K562 (cell line): ENCODE measurements at regions not wholly inside any gene's neighbourhood (a gene's known extent, or its start where the extent isn't known, plus 50 kb on each side); places are given as distances from the start of the nearest gene placed in this dataset.

Experiments used
- BRCA1 ChIP-seq, 2 experiments: fragments of 450-650 bp in 1 of 2; sonication (generic) in 1 of 2; formaldehyde crosslinking in 1 of 2; IDR thresholded peaks; 2 replicates each; pipeline versions ENCODE4 v1.5.0 to v1.6.1; 2017 to 2020; ENCODE audit warnings: mild to moderate bottlenecking in 1 of 2, missing genetic modification reagents in 1 of 2
- BRF1 ChIP-seq: IDR thresholded peaks from 3 replicates; pipeline ENCODE4 v1.6.1; 2011; ENCODE audit warnings: borderline replicate concordance, mild to moderate bottlenecking; ENCODE audit not compliant: insufficient read length; ENCODE audit errors: extremely low read depth
- DDX20 ChIP-seq: fragments of 450-650 bp; IDR thresholded peaks from 2 replicates; pipeline ENCODE4 v1.6.1; 2016; ENCODE audit warnings: missing genetic modification characterization, low read depth, mild to moderate bottlenecking, missing compliant biosample characterization, moderate library complexity
- FOXK1 ChIP-seq: sonication (generic); formaldehyde crosslinking; IDR thresholded peaks from 2 replicates; pipeline ENCODE4 v1.8.0; 2022; ENCODE audit warnings: missing genetic modification reagents, mild to moderate bottlenecking, borderline replicate concordance
- ZNF197 ChIP-seq: fragments of 200-800 bp; sonication (Bioruptor generic); IDR thresholded peaks from 2 replicates; pipeline ENCODE4 v1.6.1; 2016; ENCODE audit warnings: low read depth, missing genetic modification characterization, missing compliant biosample characterization
- TF ChIP-seq, protein P1 (sequence below): fragments of 450-650 bp; IDR thresholded peaks from 2 replicates; pipeline ENCODE4 v1.6.1; 2016; ENCODE audit warnings: mild to moderate bottlenecking, moderate library complexity
- TF ChIP-seq, protein P2 (sequence below): fragments of 450-650 bp; IDR thresholded peaks from 2 replicates; pipeline ENCODE4 v1.6.1; 2016; ENCODE audit warnings: low read depth
- TF ChIP-seq, protein P3 (sequence below): sonication (generic); formaldehyde crosslinking; IDR thresholded peaks from 2 replicates; pipeline ENCODE4 v1.8.0; 2022; ENCODE audit warnings: mild to moderate bottlenecking, missing genetic modification reagents

DNA sequence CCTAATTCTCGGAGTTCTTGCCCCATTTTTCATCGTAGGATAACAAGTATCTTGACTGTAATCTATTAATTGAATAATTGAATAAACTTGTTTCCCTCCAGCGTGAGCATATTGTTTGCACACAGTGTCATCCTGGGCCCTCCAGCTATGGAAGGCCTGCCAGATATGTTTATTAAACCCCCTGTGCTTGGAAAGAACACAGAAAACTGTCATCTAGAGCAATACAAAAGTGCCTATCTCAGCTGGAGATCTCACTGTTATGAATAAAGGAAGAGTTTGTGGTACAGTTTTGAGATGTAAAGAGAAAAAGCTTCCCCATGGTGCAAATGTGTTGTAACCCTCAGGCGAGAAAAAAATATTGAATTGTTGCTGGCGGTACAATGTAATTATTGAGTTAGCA, 405.9 kb downstream of the SOX2 start:
- TF ChIP-seq, protein P1, sequence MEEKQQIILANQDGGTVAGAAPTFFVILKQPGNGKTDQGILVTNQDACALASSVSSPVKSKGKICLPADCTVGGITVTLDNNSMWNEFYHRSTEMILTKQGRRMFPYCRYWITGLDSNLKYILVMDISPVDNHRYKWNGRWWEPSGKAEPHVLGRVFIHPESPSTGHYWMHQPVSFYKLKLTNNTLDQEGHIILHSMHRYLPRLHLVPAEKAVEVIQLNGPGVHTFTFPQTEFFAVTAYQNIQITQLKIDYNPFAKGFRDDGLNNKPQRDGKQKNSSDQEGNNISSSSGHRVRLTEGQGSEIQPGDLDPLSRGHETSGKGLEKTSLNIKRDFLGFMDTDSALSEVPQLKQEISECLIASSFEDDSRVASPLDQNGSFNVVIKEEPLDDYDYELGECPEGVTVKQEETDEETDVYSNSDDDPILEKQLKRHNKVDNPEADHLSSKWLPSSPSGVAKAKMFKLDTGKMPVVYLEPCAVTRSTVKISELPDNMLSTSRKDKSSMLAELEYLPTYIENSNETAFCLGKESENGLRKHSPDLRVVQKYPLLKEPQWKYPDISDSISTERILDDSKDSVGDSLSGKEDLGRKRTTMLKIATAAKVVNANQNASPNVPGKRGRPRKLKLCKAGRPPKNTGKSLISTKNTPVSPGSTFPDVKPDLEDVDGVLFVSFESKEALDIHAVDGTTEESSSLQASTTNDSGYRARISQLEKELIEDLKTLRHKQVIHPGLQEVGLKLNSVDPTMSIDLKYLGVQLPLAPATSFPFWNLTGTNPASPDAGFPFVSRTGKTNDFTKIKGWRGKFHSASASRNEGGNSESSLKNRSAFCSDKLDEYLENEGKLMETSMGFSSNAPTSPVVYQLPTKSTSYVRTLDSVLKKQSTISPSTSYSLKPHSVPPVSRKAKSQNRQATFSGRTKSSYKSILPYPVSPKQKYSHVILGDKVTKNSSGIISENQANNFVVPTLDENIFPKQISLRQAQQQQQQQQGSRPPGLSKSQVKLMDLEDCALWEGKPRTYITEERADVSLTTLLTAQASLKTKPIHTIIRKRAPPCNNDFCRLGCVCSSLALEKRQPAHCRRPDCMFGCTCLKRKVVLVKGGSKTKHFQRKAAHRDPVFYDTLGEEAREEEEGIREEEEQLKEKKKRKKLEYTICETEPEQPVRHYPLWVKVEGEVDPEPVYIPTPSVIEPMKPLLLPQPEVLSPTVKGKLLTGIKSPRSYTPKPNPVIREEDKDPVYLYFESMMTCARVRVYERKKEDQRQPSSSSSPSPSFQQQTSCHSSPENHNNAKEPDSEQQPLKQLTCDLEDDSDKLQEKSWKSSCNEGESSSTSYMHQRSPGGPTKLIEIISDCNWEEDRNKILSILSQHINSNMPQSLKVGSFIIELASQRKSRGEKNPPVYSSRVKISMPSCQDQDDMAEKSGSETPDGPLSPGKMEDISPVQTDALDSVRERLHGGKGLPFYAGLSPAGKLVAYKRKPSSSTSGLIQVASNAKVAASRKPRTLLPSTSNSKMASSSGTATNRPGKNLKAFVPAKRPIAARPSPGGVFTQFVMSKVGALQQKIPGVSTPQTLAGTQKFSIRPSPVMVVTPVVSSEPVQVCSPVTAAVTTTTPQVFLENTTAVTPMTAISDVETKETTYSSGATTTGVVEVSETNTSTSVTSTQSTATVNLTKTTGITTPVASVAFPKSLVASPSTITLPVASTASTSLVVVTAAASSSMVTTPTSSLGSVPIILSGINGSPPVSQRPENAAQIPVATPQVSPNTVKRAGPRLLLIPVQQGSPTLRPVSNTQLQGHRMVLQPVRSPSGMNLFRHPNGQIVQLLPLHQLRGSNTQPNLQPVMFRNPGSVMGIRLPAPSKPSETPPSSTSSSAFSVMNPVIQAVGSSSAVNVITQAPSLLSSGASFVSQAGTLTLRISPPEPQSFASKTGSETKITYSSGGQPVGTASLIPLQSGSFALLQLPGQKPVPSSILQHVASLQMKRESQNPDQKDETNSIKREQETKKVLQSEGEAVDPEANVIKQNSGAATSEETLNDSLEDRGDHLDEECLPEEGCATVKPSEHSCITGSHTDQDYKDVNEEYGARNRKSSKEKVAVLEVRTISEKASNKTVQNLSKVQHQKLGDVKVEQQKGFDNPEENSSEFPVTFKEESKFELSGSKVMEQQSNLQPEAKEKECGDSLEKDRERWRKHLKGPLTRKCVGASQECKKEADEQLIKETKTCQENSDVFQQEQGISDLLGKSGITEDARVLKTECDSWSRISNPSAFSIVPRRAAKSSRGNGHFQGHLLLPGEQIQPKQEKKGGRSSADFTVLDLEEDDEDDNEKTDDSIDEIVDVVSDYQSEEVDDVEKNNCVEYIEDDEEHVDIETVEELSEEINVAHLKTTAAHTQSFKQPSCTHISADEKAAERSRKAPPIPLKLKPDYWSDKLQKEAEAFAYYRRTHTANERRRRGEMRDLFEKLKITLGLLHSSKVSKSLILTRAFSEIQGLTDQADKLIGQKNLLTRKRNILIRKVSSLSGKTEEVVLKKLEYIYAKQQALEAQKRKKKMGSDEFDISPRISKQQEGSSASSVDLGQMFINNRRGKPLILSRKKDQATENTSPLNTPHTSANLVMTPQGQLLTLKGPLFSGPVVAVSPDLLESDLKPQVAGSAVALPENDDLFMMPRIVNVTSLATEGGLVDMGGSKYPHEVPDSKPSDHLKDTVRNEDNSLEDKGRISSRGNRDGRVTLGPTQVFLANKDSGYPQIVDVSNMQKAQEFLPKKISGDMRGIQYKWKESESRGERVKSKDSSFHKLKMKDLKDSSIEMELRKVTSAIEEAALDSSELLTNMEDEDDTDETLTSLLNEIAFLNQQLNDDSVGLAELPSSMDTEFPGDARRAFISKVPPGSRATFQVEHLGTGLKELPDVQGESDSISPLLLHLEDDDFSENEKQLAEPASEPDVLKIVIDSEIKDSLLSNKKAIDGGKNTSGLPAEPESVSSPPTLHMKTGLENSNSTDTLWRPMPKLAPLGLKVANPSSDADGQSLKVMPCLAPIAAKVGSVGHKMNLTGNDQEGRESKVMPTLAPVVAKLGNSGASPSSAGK: no peak
- no peak for TF ChIP-seq DDX20 (tag)
- no peak for TF ChIP-seq BRCA1 (IDR thresholded peaks at IDR 0.05)
- no peak for TF ChIP-seq BRCA1 (CRISPR knock-in tag; IDR thresholded peaks at IDR 0.05)
- TF ChIP-seq FOXK1 (CRISPR knock-in tag): no peak
- no peak for TF ChIP-seq BRF1
- TF ChIP-seq, protein P2, sequence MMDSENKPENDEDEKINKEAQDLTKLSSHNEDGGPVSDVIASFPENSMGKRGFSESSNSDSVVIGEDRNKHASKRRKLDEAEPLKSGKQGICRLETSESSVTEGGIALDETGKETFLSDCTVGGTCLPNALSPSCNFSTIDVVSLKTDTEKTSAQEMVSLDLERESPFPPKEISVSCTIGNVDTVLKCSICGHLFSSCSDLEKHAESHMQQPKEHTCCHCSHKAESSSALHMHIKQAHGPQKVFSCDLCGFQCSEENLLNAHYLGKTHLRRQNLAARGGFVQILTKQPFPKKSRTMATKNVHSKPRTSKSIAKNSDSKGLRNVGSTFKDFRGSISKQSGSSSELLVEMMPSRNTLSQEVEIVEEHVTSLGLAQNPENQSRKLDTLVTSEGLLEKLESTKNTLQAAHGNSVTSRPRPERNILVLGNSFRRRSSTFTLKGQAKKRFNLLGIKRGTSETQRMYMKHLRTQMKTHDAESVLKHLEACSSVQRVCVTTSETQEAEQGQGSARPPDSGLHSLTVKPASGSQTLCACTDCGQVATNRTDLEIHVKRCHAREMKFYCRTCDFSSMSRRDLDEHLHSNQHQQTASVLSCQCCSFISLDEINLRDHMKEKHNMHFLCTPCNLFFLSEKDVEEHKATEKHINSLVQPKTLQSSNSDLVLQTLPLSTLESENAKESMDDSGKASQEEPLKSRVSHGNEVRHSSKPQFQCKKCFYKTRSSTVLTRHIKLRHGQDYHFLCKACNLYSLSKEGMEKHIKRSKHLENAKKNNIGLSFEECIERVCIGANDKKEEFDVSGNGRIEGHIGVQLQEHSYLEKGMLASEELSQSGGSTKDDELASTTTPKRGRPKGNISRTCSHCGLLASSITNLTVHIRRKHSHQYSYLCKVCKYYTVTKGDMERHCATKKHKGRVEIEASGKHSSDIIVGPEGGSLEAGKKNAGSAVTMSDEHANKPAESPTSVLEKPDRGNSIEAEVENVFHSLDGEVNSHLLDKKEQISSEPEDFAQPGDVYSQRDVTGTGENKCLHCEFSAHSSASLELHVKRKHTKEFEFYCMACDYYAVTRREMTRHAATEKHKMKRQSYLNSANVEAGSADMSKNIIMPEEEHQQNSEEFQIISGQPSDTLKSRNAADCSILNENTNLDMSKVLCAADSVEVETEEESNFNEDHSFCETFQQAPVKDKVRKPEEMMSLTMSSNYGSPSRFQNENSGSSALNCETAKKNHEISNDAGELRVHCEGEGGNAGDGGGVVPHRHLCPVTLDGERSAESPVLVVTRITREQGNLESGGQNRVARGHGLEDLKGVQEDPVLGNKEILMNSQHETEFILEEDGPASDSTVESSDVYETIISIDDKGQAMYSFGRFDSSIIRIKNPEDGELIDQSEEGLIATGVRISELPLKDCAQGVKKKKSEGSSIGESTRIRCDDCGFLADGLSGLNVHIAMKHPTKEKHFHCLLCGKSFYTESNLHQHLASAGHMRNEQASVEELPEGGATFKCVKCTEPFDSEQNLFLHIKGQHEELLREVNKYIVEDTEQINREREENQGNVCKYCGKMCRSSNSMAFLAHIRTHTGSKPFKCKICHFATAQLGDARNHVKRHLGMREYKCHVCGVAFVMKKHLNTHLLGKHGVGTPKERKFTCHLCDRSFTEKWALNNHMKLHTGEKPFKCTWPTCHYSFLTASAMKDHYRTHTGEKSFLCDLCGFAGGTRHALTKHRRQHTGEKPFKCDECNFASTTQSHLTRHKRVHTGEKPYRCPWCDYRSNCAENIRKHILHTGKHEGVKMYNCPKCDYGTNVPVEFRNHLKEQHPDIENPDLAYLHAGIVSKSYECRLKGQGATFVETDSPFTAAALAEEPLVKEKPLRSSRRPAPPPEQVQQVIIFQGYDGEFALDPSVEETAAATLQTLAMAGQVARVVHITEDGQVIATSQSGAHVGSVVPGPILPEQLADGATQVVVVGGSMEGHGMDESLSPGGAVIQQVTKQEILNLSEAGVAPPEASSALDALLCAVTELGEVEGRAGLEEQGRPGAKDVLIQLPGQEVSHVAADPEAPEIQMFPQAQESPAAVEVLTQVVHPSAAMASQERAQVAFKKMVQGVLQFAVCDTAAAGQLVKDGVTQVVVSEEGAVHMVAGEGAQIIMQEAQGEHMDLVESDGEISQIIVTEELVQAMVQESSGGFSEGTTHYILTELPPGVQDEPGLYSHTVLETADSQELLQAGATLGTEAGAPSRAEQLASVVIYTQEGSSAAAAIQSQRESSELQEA: no peak
- no peak for TF ChIP-seq ZNF197 (CRISPR knock-in tag)
- TF ChIP-seq, protein P3, sequence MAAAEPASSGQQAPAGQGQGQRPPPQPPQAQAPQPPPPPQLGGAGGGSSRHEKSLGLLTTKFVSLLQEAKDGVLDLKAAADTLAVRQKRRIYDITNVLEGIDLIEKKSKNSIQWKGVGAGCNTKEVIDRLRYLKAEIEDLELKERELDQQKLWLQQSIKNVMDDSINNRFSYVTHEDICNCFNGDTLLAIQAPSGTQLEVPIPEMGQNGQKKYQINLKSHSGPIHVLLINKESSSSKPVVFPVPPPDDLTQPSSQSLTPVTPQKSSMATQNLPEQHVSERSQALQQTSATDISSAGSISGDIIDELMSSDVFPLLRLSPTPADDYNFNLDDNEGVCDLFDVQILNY (CRISPR knock-in tag): no peak
